ENCODE measurements at regions not wholly inside any gene's neighbourhood (a gene's known extent, or its start where the extent isn't known, plus 50 kb on each side); places are given as distances from the start of the nearest gene placed in this dataset.

GRCh38 chr12:89765959-89766824 is 57.6 kb upstream of the ATP2B1 start (continued):
- TF ChIP-seq ZBTB40 (IDR thresholded peaks at IDR 0.05; ENCODE audit: borderline replicate concordance) (no peak), SMAD1 (IDR thresholded peaks at IDR 0.05; ENCODE audit: low read depth, partially characterized antibody) (no peak), PBX3 (IDR thresholded peaks at IDR 0.05; ENCODE audit: insufficient replicate concordance, low read depth, low read length) (no peak), HCFC1 (IDR thresholded peaks at IDR 0.05; ENCODE audit: low read length) (no peak), PRDM15 (CRISPR knock-in tag; IDR thresholded peaks at IDR 0.05) (no peak), CEBPB (IDR thresholded peaks at IDR 0.05; ENCODE audit: borderline replicate concordance in 1 of 2, low read depth in 2 of 2, low read length in 2 of 2) (peak in 1 of 2 experiments; percentile 82; a peak in 2 of 4 replicates), SIX5 (IDR thresholded peaks at IDR 0.05; ENCODE audit: low read depth, low read length, severe bottlenecking) (no peak), ASH2L (IDR thresholded peaks at IDR 0.05; ENCODE audit: borderline replicate concordance, low read depth) (no peak), WRNIP1 (IDR thresholded peaks at IDR 0.05; ENCODE audit: borderline replicate concordance, low read depth, low read length) (no peak), E4F1 (IDR thresholded peaks at IDR 0.05; ENCODE audit: borderline replicate concordance, partially characterized antibody) (no peak), CHD1 (IDR thresholded peaks at IDR 0.05; ENCODE audit: low read depth, low read length) (no peak), CTCF (IDR thresholded peaks at IDR 0.05 in 2 of 3, conservative IDR thresholded peaks at IDR 0.05 in 1 of 3; ENCODE audit: control insufficient read depth in 2 of 3, extremely low read depth in 1 of 3, insufficient read depth in 1 of 3, low read depth in 3 of 3, low read length in 3 of 3) (no peak)

Data from GM12878 (cell line).